ENCODE measurements at regions not wholly inside any gene's neighbourhood (a gene's known extent, or its start where the extent isn't known, plus 50 kb on each side); places are given as distances from the start of the nearest gene placed in this dataset.
A peak's percentile ranks its signal among the peaks of the same experiment; 100 is the strongest.

- DNase-seq (ENCODE audit: low read depth): no peak
These were observed 151.1 kb downstream of the DMRT2 start for GRCh38 chr9:1201262-1201661.

- DNase-seq (ENCODE audit: low read depth): no peak
These were observed 151.7 kb downstream of the DMRT2 start for GRCh38 chr9:1201901-1202300.

- DNase-seq (ENCODE audit: low read depth): no peak
These were observed 152.5 kb downstream of the DMRT2 start for GRCh38 chr9:1202512-1203280.

- peak; percentile 6 for DNase-seq (ENCODE audit: low read depth)
These were observed 157.5 kb downstream of the DMRT2 start for GRCh38 chr9:1207686-1208085.

GRCh38 chr9:1208157-1208556 is 158.0 kb downstream of the DMRT2 start:
- DNase-seq (ENCODE audit: low read depth): peak; percentile 5

- DNase-seq (ENCODE audit: low read depth): no peak
These were observed 160.8 kb downstream of the DMRT2 start for GRCh38 chr9:1210954-1211353.

- DNase-seq (ENCODE audit: low read depth): peak; percentile 5
These were observed 166.4 kb downstream of the DMRT2 start for GRCh38 chr9:1216532-1216931.

- DNase-seq (ENCODE audit: low read depth): no peak
These were observed 166.9 kb downstream of the DMRT2 start for GRCh38 chr9:1217076-1217475.

- DNase-seq (ENCODE audit: low read depth): no peak
These were observed 169.1 kb downstream of the DMRT2 start for GRCh38 chr9:1219284-1219683.

- DNase-seq (ENCODE audit: low read depth): no peak
These were observed 171.1 kb downstream of the DMRT2 start for GRCh38 chr9:1221298-1221697.

- DNase-seq (ENCODE audit: low read depth): no peak
These were observed 172.4 kb downstream of the DMRT2 start for GRCh38 chr9:1222511-1222910.

GRCh38 chr9:1231998-1232919 is 182.1 kb downstream of the DMRT2 start:
- DNase-seq (ENCODE audit: low read depth): peak; percentile 9

- no peak for DNase-seq (ENCODE audit: low read depth)
These were observed 183.4 kb downstream of the DMRT2 start for GRCh38 chr9:1233568-1233967.

GRCh38 chr9:1235650-1236049 is 185.5 kb downstream of the DMRT2 start:
- DNase-seq (ENCODE audit: low read depth): no peak

- DNase-seq (ENCODE audit: low read depth): peak; percentile 4
These were observed 185.9 kb downstream of the DMRT2 start for GRCh38 chr9:1236061-1236460.

GRCh38 chr9:1238407-1238806 is 188.2 kb downstream of the DMRT2 start:
- no peak for DNase-seq (ENCODE audit: low read depth)

GRCh38 chr9:1248743-1249142 is 198.6 kb downstream of the DMRT2 start:
- no peak for DNase-seq (ENCODE audit: low read depth)

GRCh38 chr9:1253064-1253979 is 203.2 kb downstream of the DMRT2 start:
- no peak for DNase-seq (ENCODE audit: low read depth)

GRCh38 chr9:1254071-1254470 is 203.9 kb downstream of the DMRT2 start:
- DNase-seq (ENCODE audit: low read depth): no peak

- DNase-seq (ENCODE audit: low read depth): no peak
These were observed 206.0 kb downstream of the DMRT2 start for GRCh38 chr9:1256178-1256577.

- no peak for DNase-seq (ENCODE audit: low read depth)
These were observed 211.1 kb downstream of the DMRT2 start for GRCh38 chr9:1261266-1261665.
